ENCODE measurements at regions not wholly inside any gene's neighbourhood (a gene's known extent, or its start where the extent isn't known, plus 50 kb on each side); places are given as distances from the start of the nearest gene placed in this dataset.
"Not testable (repeated sequence)": the region's sequence is repeated elsewhere in the genome, so short reads cannot be mapped to it uniquely, and the experiment has no call there.

DNA sequence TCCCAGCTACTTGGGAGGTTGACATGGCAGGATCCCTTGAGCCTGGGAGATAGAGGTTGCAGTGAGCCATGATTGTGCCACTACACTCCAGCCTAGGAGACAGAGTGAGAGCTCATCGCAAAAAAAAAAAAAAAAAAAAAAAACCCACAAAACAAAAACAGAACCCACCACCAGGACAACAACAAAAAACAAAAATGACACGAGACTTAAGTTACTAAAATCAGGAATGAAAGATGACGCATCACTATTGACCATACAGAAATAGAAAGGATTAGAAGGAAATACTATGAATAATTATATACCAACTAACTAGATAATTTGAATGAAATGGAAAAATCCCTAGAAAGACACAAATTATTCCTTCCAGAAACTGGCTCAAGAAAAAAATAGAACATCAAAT lies 432.4 kb upstream of the PMFBP1 start:
- DNase-seq, result no peak
- intact Hi-C loops (cut with DNase I), result no loop called here

DNA sequence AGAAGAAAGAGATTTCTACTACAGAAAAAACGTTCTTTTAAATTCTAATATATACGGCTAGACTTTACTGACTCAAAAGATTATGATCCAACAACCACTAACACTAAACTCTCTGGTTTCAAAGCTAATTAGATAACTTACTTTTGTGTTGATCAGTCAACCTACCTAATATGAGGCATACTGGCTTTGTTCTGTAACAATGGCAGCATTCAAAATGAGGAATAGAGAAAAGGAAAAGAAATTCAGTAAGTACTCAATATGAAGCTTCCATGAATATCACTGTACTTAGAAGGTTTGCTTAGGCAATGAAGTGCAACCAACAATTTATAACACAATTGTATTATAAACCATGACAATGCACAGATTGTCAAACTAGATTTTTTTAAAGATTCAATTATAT lies 430.5 kb upstream of the PMFBP1 start:
- intact Hi-C loops (cut with DNase I), result no loop called here

GRCh38 chr16:72598696-72599095 lies 426.7 kb upstream of the PMFBP1 start:
- no peak for DNase-seq
- intact Hi-C loops (cut with DNase I), result no loop called here

More for the DNA sequence above, 430.5 kb upstream of the PMFBP1 start:
- DNase-seq, result no peak

- no peak for DNase-seq
- intact Hi-C loops (cut with DNase I), result no loop called here
These were observed 426.0 kb upstream of the PMFBP1 start for GRCh38 chr16:72597938-72598337.

GRCh38 chr16:72596373-72596772 lies 424.4 kb upstream of the PMFBP1 start:
- DNase-seq, result no peak
- intact Hi-C loops (cut with DNase I), result no loop called here

- intact Hi-C loops (cut with DNase I), result no loop called here
- DNase-seq, result no peak
These were observed 418.4 kb upstream of the PMFBP1 start for GRCh38 chr16:72590151-72590937.

DNA sequence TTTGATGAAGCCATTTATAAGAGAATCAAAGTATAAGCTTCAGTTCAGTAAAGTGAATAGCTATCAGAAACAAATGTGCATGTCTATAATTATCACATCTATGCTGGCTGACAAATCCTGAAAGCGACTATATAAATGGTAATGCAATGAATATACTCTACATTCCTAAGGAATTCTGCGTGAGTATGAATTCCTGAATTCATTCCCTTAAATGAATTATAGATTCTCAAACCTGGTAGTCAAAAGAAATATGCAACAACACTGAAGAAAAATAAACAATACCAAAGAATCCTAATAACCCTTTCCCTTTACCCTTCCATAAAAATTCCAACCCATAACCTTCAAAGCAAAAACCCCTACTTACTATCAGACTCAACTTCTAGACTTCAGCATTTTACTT lies 416.6 kb upstream of the PMFBP1 start:
- intact Hi-C loops (cut with DNase I), result no loop called here
- DNase-seq, result no peak

DNA sequence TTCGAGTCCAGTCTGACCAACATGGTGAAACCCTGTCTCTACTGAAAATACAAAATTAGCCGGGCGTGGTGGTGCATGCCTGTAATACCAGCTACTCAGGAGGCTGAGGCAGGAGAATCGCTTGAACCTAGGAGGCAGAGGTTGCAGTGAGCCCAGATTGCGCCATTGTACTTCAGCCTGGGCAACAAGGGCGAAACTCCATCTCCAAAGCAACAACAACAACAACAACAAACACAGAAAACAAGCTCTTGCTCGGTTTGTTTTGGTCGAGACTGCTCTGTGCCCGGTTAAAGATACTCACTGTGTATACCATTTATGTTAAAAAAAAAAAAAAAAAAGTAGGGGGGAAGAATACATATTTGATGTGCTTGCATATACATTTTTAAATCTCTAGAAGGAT lies 406.1 kb upstream of the PMFBP1 start:
- intact Hi-C loops (cut with DNase I); DNase-seq: not testable (repeated sequence)

DNA sequence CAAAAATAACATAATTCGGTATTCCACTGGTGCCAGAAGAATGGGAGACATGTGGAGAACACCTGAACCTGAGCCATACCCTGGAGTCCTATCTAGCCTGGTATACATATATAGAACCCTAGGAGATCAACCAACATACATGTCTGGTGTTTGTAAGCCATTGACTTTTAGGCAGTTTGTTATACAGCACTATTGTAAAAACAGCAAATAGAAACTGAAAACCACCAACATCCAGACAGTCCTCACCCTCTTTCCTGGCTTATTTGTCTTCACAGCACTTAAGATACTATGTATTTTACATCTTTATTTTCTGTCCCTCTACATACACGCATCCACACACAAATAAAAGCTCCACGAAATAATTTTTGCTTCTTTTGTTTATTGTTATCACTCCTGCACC lies 404.2 kb upstream of the PMFBP1 start:
- intact Hi-C loops (cut with DNase I), result no loop called here
- no peak for DNase-seq

DNA sequence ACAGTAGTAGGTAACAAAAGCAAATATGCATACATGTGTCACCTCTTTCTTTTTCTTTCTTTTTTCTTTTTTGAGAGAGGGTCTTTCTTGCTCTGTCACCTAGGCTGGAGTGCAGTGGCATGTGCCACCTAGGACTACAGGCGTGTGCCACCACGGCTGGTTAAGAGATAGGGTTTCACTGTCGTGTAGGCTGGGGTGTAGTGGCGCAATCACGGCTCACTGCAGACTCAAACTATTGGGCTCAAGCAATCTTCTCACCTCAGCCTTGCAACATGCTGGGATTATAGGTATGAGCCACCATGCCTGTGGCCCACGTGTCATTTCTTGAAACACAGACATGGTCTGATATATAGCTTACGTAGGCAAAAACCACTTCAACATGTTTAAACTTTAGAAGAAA lies 397.7 kb upstream of the PMFBP1 start:
- DNase-seq, result no peak
- intact Hi-C loops (cut with DNase I), result no loop called here

DNA sequence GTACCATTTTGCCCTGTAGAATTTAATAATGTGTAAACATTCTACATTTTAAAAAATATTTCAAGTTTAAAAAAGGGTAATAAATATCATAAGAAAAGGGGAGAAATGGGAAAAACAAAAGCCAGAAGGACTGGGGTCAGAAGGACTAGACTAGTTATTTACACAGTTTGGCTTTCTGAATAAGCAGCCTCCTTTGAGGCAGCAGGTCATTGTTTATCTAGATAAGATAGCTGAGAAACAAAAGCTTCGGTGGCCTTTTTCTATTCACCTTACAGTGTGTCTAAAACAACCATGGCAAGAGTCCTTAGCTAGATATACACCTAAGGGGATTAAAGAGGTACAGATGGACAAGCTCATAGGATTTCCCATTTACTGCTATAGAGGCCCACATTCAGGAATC lies 396.5 kb upstream of the PMFBP1 start:
- DNase-seq, result no peak
- intact Hi-C loops (cut with DNase I), result no loop called here

GRCh38 chr16:72566174-72566573 lies 394.2 kb upstream of the PMFBP1 start:
- DNase-seq, result no peak
- intact Hi-C loops (cut with DNase I), result no loop called here

GRCh38 chr16:72565106-72565505 lies 393.2 kb upstream of the PMFBP1 start:
- intact Hi-C loops (cut with DNase I), result no loop called here
- DNase-seq, result no peak

GRCh38 chr16:72560617-72561016 lies 388.7 kb upstream of the PMFBP1 start:
- DNase-seq, result no peak
- intact Hi-C loops (cut with DNase I), result no loop called here

GRCh38 chr16:72558501-72558900 lies 386.5 kb upstream of the PMFBP1 start:
- intact Hi-C loops (cut with DNase I), result no loop called here
- no peak for DNase-seq

DNA sequence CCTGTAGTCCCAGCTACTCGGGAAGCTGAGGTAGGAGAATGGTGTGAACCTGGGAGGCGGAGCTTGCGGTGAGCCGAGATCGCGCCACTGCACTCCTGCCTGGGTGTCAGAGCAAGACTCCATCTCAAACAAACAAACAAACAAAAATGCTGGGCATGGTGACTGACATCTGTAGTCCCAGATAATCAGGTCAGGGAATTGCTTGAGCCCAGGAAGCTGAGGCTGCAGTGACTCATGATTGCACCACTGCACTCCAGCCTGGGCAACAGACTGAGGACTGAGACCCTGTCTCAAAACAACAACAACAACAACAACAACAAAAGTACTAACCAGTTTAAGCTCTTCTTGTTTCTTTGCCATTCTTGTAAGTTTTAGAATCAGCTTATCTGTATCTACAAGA lies 383.0 kb upstream of the PMFBP1 start:
- DNase-seq, result no peak
- intact Hi-C loops (cut with DNase I), result no loop called here

DNA sequence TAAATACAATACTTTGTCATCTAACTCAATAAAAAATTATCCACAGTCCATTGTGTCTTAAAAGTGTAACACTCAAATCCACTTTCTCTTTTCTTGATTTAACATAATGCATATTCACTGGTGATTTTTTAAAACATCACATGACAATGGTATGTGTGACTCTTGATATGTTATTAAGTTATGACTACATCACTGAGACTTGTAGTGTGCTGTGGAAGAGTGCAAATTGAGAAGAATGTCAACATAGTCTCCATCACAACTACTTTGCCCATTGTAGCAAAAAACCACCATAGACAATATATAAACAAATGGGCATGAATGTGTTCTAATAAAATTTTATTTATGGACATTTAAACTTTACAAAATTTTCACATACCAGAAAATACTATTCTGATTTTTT lies 380.7 kb upstream of the PMFBP1 start:
- intact Hi-C loops (cut with DNase I), result no loop called here
- DNase-seq, result no peak

DNA sequence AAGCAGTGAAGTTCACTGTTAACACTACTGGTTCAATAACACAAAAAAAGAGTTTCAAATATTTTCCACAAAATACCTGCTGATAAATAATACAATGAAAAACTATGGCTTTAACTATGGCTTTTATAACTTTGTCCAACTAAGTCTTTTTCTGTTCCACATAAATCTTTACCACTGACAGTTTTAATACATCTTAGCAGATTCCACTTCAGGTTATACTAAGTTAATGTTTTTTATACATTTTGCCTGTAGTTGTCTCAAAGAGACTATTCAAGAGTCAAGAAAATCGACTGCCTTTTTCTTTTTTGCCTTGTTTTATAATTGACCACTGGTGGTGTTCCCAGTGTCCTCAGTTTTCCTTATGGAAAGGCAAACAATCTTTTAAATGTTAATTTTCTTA lies 379.7 kb upstream of the PMFBP1 start:
- DNase-seq, result no peak
- intact Hi-C loops (cut with DNase I), result no loop called here

DNA sequence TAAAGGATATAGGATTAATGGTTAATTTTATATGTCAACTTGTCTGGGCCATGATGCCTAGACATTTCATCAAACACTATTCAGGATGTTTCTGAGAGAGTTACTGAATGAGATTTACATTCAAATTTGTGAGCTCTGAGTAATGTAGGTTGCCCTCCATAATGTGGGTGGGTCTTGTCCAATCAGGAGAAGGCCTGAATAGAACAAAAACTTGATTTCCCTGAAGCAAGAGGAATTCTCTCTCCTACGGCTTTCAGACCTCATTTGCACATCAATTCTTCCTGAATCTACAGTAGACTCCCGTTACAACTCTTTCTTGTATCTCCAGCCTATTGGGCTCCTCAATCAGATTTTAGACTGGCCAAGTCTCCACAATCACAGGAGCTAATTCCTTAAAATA lies 377.9 kb upstream of the PMFBP1 start:
- intact Hi-C loops (cut with DNase I), result no loop called here

GRCh38 chr16:72542102-72542501 lies 370.1 kb upstream of the PMFBP1 start:
- intact Hi-C loops (cut with DNase I), result no loop called here

More for the DNA sequence above, 377.9 kb upstream of the PMFBP1 start:
- no peak for DNase-seq

DNA sequence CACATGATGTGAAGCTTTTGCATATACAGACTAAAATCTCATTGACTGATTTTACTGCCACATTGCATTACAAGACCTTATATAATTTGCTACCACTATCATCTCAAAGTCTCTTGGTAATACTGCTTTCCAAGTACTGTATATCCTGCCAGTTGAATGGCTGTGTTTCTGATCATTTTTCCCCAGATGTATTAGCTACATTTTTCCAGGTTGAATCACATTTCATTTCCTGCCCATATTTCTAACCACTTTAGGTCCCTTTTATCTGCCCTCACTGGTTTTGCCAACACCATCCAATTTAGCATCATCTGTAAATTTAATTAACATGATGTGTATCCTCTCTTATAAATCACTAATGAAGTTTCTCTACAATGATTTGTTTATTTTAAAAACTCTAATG lies 365.7 kb upstream of the PMFBP1 start:
- DNase-seq, result no peak
- intact Hi-C loops (cut with DNase I), result no loop called here

More at GRCh38 chr16:72542102-72542501, 370.1 kb upstream of the PMFBP1 start:
- no peak for DNase-seq

DNA sequence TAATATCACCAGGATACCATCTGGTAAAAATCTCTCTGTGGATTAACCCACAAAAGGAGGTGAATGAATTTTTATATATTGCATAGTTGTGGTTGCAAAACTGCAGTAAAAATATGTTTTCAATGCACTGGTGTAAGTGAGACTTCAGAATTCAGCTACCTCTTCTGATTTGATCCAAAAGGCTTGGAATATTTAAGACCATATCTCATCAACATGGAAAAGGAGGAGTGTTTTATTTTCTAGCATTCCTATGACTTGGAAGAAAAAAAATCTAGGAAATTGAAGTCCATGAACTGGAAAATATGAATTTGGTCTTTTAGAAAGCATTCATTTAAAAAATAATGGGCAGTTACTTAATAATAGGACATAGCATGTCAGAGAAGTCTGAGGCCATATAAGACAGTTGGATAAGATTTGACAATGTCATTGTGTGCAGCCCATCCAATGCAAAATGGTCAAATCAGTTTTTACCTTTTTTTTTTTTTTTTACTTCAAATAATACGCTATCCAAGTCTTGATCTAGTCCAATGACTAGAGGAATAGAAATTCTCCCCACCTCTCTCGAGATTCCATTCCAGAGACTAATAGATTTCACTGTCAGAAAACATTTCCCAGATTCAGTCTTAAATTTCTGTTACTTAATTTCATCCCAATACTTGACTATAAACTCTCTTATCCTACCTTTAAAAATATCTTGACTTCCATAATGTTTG lies 364.9 kb upstream of the PMFBP1 start:
- intact Hi-C loops (cut with DNase I), result no loop called here
- no peak for DNase-seq
